Fibroblast of skin of back (primary cell): ENCODE measurements at regions not wholly inside any gene's neighbourhood (a gene's known extent, or its start where the extent isn't known, plus 50 kb on each side); places are given as distances from the start of the nearest gene placed in this dataset.
"Not testable (repeated sequence)": the region's sequence is repeated elsewhere in the genome, so short reads cannot be mapped to it uniquely, and the experiment has no call there.

Experiments
- DNase-seq: peaks from one replicate; pipeline ENCODE4 v3.0.0-alpha.2; 2013

- no peak for DNase-seq
Observed at GRCh38 chr2:160731856-160732255, 238.2 kb upstream of the RBMS1 start.

GRCh38 chr2:160735696-160736095 lies 242.1 kb upstream of the RBMS1 start:
- no peak for DNase-seq

GRCh38 chr2:160736148-160737028 lies 242.8 kb upstream of the RBMS1 start:
- peak; percentile 91 for DNase-seq

- DNase-seq, result no peak
Observed at GRCh38 chr2:160737247-160737646, 243.6 kb upstream of the RBMS1 start.

- DNase-seq, result no peak
Observed at GRCh38 chr2:160741271-160741670, 247.7 kb upstream of the RBMS1 start.

GRCh38 chr2:160741815-160742214 lies 248.2 kb upstream of the RBMS1 start:
- no peak for DNase-seq

GRCh38 chr2:160742667-160743066 lies 249.1 kb upstream of the RBMS1 start:
- DNase-seq, result no peak

GRCh38 chr2:160747501-160748170 lies 254.0 kb upstream of the RBMS1 start:
- peak; percentile 88 for DNase-seq

- DNase-seq, result peak; percentile 56
Observed at GRCh38 chr2:160751021-160751420, 257.4 kb upstream of the RBMS1 start.

- DNase-seq, result peak; percentile 73
Observed at GRCh38 chr2:160752475-160753330, 259.1 kb upstream of the RBMS1 start.

GRCh38 chr2:160753331-160753654 lies 259.7 kb upstream of the RBMS1 start:
- no peak for DNase-seq

- no peak for DNase-seq
Observed at GRCh38 chr2:160753960-160754359, 260.4 kb upstream of the RBMS1 start.

GRCh38 chr2:160756481-160756880 lies 262.9 kb upstream of the RBMS1 start:
- DNase-seq, result no peak

GRCh38 chr2:160762493-160763128 lies 269.0 kb upstream of the RBMS1 start:
- not testable (repeated sequence) for DNase-seq

- DNase-seq, result peak; percentile 3
Observed at GRCh38 chr2:160783474-160783873, 289.9 kb upstream of the RBMS1 start.

- DNase-seq, result no peak
Observed at GRCh38 chr2:160784034-160784433, 290.4 kb upstream of the RBMS1 start.

GRCh38 chr2:160790738-160791137 lies 297.1 kb upstream of the RBMS1 start:
- DNase-seq, result no peak

GRCh38 chr2:160791884-160792283 lies 298.3 kb upstream of the RBMS1 start:
- no peak for DNase-seq

- no peak for DNase-seq
Observed at GRCh38 chr2:160792837-160793236, 299.2 kb upstream of the RBMS1 start.

- DNase-seq, result no peak
Observed at GRCh38 chr2:160794926-160795325, 301.3 kb upstream of the RBMS1 start.

GRCh38 chr2:160803881-160804280 lies 310.3 kb upstream of the RBMS1 start:
- DNase-seq, result no peak

GRCh38 chr2:160810406-160810805 lies 316.8 kb upstream of the RBMS1 start:
- DNase-seq, result no peak
